Vagina (tissue), 2 donors: ENCODE measurements at regions not wholly inside any gene's neighbourhood (a gene's known extent, or its start where the extent isn't known, plus 50 kb on each side); places are given as distances from the start of the nearest gene placed in this dataset.

Experiments used
- CTCF ChIP-seq, 3 experiments: fragments of 450-650 bp in 2 of 3; fragments of 200-600 bp in 1 of 3; sonication (generic) in 1 of 3; IDR thresholded peaks; one replicate each; pipeline ENCODE4 v1.5.1; 2017 to 2019; ENCODE audit warnings: antibody characterized with exemption in 3 of 3, mild to moderate bottlenecking in 2 of 3, moderate library complexity in 2 of 3
- POLR2A ChIP-seq, 2 donors: fragments of 450-650 bp; IDR thresholded peaks; one replicate each; pipeline ENCODE4 v1.6.1; 2017; ENCODE audit warnings: antibody characterized with exemption in 2 of 2, mild to moderate bottlenecking in 2 of 2, moderate library complexity in 2 of 2
- POLR2AphosphoS5 ChIP-seq, 2 donors: sonication (generic); formaldehyde crosslinking; IDR thresholded peaks; one replicate each; pipeline ENCODE4 v1.9.0; 2017; ENCODE audit warnings: antibody characterized with exemption in 2 of 2, mild to moderate bottlenecking in 2 of 2, low read depth in 1 of 2; ENCODE audit not compliant: insufficient read depth in 1 of 2

DNA sequence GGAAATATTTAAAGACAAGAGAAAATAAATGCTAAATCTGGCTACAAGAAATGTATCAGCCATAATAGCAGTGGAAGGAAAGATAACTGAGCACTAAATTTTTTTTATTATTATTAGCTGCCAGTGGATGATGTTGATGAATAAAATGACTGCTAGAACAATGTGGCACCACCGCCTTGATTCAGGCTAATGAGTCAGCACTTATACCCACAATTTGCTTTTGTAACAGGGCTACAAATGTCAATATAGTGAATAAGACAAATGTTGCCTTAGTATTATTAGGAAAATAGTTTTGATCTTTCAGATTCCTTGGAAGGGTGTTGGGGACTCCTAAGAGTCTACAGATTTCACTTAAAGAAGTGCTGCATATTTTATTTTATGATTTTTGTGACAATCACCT is 555.2 kb upstream of the GRAMD2B start:
- TF ChIP-seq CTCF (IDR thresholded peaks at IDR 0.05), result no peak
- TF ChIP-seq POLR2A (IDR thresholded peaks at IDR 0.05), result no peak
- TF ChIP-seq POLR2AphosphoS5 (IDR thresholded peaks at IDR 0.05; ENCODE audit: insufficient read depth in 1 of 2, low read depth in 1 of 2), result no peak
